ENCODE measurements at regions not wholly inside any gene's neighbourhood (a gene's known extent, or its start where the extent isn't known, plus 50 kb on each side); places are given as distances from the start of the nearest gene placed in this dataset.

DNA sequence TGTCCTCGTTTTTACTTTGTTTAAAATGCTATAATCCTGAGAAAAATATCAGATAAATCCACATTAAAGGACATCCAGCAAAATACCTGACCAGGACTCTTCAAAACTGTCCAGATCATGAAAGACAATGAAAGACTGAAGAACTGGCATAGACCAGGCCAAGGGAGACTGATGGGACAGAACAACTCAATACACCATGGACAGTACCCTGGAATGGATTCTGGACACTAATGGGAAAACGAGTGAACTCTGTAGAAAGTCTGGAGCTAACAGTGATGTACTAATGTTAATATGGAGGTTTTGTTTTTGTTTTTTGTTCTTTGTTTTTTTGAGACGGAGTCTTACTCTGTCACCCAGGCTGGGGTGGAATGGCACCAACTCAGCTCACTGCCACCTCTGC is 461.4 kb downstream of the CD83 start:
- H3K36me3 ChIP-seq (replicated peaks in 1 of 2; ENCODE audit: control insufficient read depth in 2 of 2, insufficient read depth in 2 of 2, low read length in 2 of 2): no peaks in the 10 kb centered on the region
- WGBS, 2 donors (ENCODE audit: extremely low coverage in 2 of 2, insufficient read length in 2 of 2, insufficient replicate concordance in 1 of 2): no CpG with 5 or more reads among the region's 3 CpGs
- no peak for DNase-seq (ENCODE audit: low spot score)

DNA sequence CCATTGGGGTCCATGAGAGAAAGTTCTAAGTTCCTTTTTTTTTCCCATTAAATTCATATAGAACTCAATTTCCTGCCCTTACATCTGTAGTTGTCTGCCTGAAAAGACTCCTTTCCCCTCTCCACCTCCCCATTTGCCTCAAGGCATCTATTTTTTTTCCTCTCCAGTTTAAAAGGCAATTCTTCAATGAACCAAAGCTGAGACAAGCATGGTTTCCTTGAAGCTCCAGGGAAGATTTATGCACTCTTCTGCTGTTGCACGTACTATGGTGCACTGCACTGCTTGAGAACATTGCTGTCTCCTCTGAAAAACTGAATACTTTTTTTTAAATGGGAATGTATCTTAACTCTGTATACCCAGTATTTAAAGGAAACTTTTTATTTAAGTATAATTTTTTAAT is 465.2 kb downstream of the CD83 start:
- no peaks in the 10 kb centered on the region for H3K27me3 ChIP-seq (ENCODE audit: control insufficient read depth in 3 of 3, insufficient read depth in 3 of 3, low read depth in 1 of 3, low read length in 3 of 3)
- H3K14ac ChIP-seq (ENCODE audit: low read length): no peak overlapping the region
- no peak overlapping the region for H2BK5ac ChIP-seq (ENCODE audit: low read length)
- no peak overlapping the region for H3K4ac ChIP-seq (ENCODE audit: low read length)
- H3K9ac ChIP-seq (ENCODE audit: low read depth, low read length, poor library complexity): no peak overlapping the region
- DNase-seq (ENCODE audit: low spot score): no peak
- WGBS, 2 donors (ENCODE audit: extremely low coverage in 2 of 2, insufficient read length in 2 of 2, insufficient replicate concordance in 1 of 2): no CpG with 5 or more reads among the region's 1 CpG
- no peak overlapping the region for H2BK12ac ChIP-seq (ENCODE audit: low read length)
- H3K9me3 ChIP-seq (replicated peaks in 1 of 2; ENCODE audit: control insufficient read depth in 2 of 2, insufficient read depth in 1 of 2, low read depth in 1 of 2, low read length in 2 of 2): no peaks in the 10 kb centered on the region
- no peak overlapping the region for H3K18ac ChIP-seq (ENCODE audit: low read length)
- no peak overlapping the region for H4K8ac ChIP-seq (ENCODE audit: low read depth, low read length)
- no peak overlapping the region for H3K4me3 ChIP-seq (ENCODE audit: low read length in 2 of 2)
- H2AK5ac ChIP-seq (ENCODE audit: low read depth, low read length): no peak overlapping the region
- H3K79me1 ChIP-seq (ENCODE audit: low read depth, low read length): no peaks in the 10 kb centered on the region
- H3K27ac ChIP-seq (replicated peaks; ENCODE audit: low read length): no peak overlapping the region
- H3K4me2 ChIP-seq (ENCODE audit: insufficient read depth, low read length, poor library complexity, severe bottlenecking): no peak overlapping the region
- no peak overlapping the region for H2BK15ac ChIP-seq (ENCODE audit: low read length)
- H3K4me1 ChIP-seq (ENCODE audit: control insufficient read depth in 2 of 2, insufficient read depth in 1 of 2, low read depth in 1 of 2, low read length in 2 of 2): no peaks in the 10 kb centered on the region
- no peak overlapping the region for H2BK120ac ChIP-seq (ENCODE audit: low read depth, low read length)
- no peak overlapping the region for H4K91ac ChIP-seq (ENCODE audit: low read depth, low read length, poor library complexity)
- no peak overlapping the region for H2AFZ ChIP-seq (ENCODE audit: low read length)
- no peaks in the 10 kb centered on the region for H3K36me3 ChIP-seq (replicated peaks in 1 of 2; ENCODE audit: control insufficient read depth in 2 of 2, insufficient read depth in 2 of 2, low read length in 2 of 2)
- H3K23ac ChIP-seq (ENCODE audit: low read depth, low read length, poor library complexity): no peak overlapping the region

More for the DNA sequence above, 461.4 kb downstream of the CD83 start:
- Histone ChIP-seq H3K14ac (ENCODE audit: low read length) (no peak overlapping the region), H3K23ac (ENCODE audit: low read depth, low read length, poor library complexity) (no peak overlapping the region), H2AFZ (ENCODE audit: low read length) (no peak overlapping the region), H2AK5ac (ENCODE audit: low read depth, low read length) (no peak overlapping the region), H3K79me1 (ENCODE audit: low read depth, low read length) (no peaks in the 10 kb centered on the region), H3K4me3 (ENCODE audit: low read length in 2 of 2) (no peak overlapping the region), H3K4me1 (ENCODE audit: control insufficient read depth in 2 of 2, insufficient read depth in 1 of 2, low read depth in 1 of 2, low read length in 2 of 2) (peaks cover 0 to 2% of the 10 kb centered on the region in 2 donors), H3K18ac (ENCODE audit: low read length) (no peak overlapping the region), H2BK15ac (ENCODE audit: low read length) (no peak overlapping the region), H3K4me2 (ENCODE audit: insufficient read depth, low read length, poor library complexity, severe bottlenecking) (no peak overlapping the region), H4K8ac (ENCODE audit: low read depth, low read length) (no peak overlapping the region), H3K27ac (replicated peaks; ENCODE audit: low read length) (no peak overlapping the region), H4K91ac (ENCODE audit: low read depth, low read length, poor library complexity) (no peak overlapping the region), H2BK5ac (ENCODE audit: low read length) (no peak overlapping the region), H2BK12ac (ENCODE audit: low read length) (no peak overlapping the region), H2BK120ac (ENCODE audit: low read depth, low read length) (no peak overlapping the region), H3K4ac (ENCODE audit: low read length) (no peak overlapping the region), H3K9me3 (replicated peaks in 1 of 2; ENCODE audit: control insufficient read depth in 2 of 2, insufficient read depth in 1 of 2, low read depth in 1 of 2, low read length in 2 of 2) (no peaks in the 10 kb centered on the region), H3K9ac (ENCODE audit: low read depth, low read length, poor library complexity) (no peak overlapping the region), H3K27me3 (ENCODE audit: control insufficient read depth in 3 of 3, insufficient read depth in 3 of 3, low read depth in 1 of 3, low read length in 3 of 3) (no peaks in the 10 kb centered on the region)

GRCh38 chr6:14583826-14584225 is 466.3 kb downstream of the CD83 start:
- H2BK12ac ChIP-seq (ENCODE audit: low read length): no peak overlapping the region
- no peak overlapping the region for H3K4ac ChIP-seq (ENCODE audit: low read length)
- no peak for DNase-seq (ENCODE audit: low spot score)
- no CpG with 5 or more reads among the region's 9 CpGs for WGBS, 2 donors (ENCODE audit: extremely low coverage in 2 of 2, insufficient read length in 2 of 2, insufficient replicate concordance in 1 of 2)
- H3K4me3 ChIP-seq (ENCODE audit: low read length in 2 of 2): no peak overlapping the region
- H2AK5ac ChIP-seq (ENCODE audit: low read depth, low read length): no peak overlapping the region
- H3K79me1 ChIP-seq (ENCODE audit: low read depth, low read length): no peaks in the 10 kb centered on the region
- no peaks in the 10 kb centered on the region for H3K27me3 ChIP-seq (ENCODE audit: control insufficient read depth in 3 of 3, insufficient read depth in 3 of 3, low read depth in 1 of 3, low read length in 3 of 3)
- H4K91ac ChIP-seq (ENCODE audit: low read depth, low read length, poor library complexity): no peak overlapping the region
- H3K14ac ChIP-seq (ENCODE audit: low read length): no peak overlapping the region
- H3K4me1 ChIP-seq (ENCODE audit: control insufficient read depth in 2 of 2, insufficient read depth in 1 of 2, low read depth in 1 of 2, low read length in 2 of 2): no peaks in the 10 kb centered on the region
- H3K9me3 ChIP-seq (replicated peaks in 1 of 2; ENCODE audit: control insufficient read depth in 2 of 2, insufficient read depth in 1 of 2, low read depth in 1 of 2, low read length in 2 of 2): no peaks in the 10 kb centered on the region
- no peak overlapping the region for H2BK120ac ChIP-seq (ENCODE audit: low read depth, low read length)
- no peak overlapping the region for H3K18ac ChIP-seq (ENCODE audit: low read length)
- no peak overlapping the region for H2AFZ ChIP-seq (ENCODE audit: low read length)
- H3K36me3 ChIP-seq (replicated peaks in 1 of 2; ENCODE audit: control insufficient read depth in 2 of 2, insufficient read depth in 2 of 2, low read length in 2 of 2): no peaks in the 10 kb centered on the region
- H3K27ac ChIP-seq (replicated peaks; ENCODE audit: low read length): no peak overlapping the region
- no peak overlapping the region for H3K23ac ChIP-seq (ENCODE audit: low read depth, low read length, poor library complexity)
- H2BK5ac ChIP-seq (ENCODE audit: low read length): no peak overlapping the region
- no peak overlapping the region for H2BK15ac ChIP-seq (ENCODE audit: low read length)
- no peak overlapping the region for H3K9ac ChIP-seq (ENCODE audit: low read depth, low read length, poor library complexity)
- H4K8ac ChIP-seq (ENCODE audit: low read depth, low read length): no peak overlapping the region
- no peak overlapping the region for H3K4me2 ChIP-seq (ENCODE audit: insufficient read depth, low read length, poor library complexity, severe bottlenecking)

DNA sequence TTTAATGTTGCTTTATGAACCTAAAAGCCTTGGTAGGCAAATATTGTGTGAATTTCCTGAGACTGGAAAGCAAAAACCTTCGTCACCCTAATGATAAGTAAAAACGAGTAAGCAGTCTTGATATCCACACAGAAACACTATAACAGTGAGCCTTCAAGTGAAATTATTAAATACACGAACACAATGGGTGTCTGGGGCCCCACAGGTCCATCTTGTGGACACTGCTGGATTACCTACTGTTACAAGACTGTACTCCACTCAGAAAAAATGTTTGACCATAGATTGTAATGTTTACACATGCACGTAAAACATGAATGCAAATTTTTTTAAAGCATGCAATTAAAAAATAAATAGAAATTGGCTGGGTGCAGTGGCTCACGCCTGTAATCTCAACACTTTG is 466.9 kb downstream of the CD83 start:
- H3K9me3 ChIP-seq (replicated peaks in 1 of 2; ENCODE audit: control insufficient read depth in 2 of 2, insufficient read depth in 1 of 2, low read depth in 1 of 2, low read length in 2 of 2): no peaks in the 10 kb centered on the region
- no peak overlapping the region for H2AFZ ChIP-seq (ENCODE audit: low read length)
- H3K27ac ChIP-seq (replicated peaks; ENCODE audit: low read length): no peak overlapping the region
- no peaks in the 10 kb centered on the region for H3K79me1 ChIP-seq (ENCODE audit: low read depth, low read length)
- WGBS, 2 donors (ENCODE audit: extremely low coverage in 2 of 2, insufficient read length in 2 of 2, insufficient replicate concordance in 1 of 2): no CpG with 5 or more reads among the region's 5 CpGs
- H2BK15ac ChIP-seq (ENCODE audit: low read length): no peak overlapping the region
- H2BK5ac ChIP-seq (ENCODE audit: low read length): no peak overlapping the region
- no peak overlapping the region for H4K91ac ChIP-seq (ENCODE audit: low read depth, low read length, poor library complexity)
- H2BK12ac ChIP-seq (ENCODE audit: low read length): no peak overlapping the region
- no peaks in the 10 kb centered on the region for H3K27me3 ChIP-seq (ENCODE audit: control insufficient read depth in 3 of 3, insufficient read depth in 3 of 3, low read depth in 1 of 3, low read length in 3 of 3)
- no peak overlapping the region for H3K9ac ChIP-seq (ENCODE audit: low read depth, low read length, poor library complexity)
- H3K14ac ChIP-seq (ENCODE audit: low read length): no peak overlapping the region
- H3K23ac ChIP-seq (ENCODE audit: low read depth, low read length, poor library complexity): no peak overlapping the region
- no peak for DNase-seq (ENCODE audit: low spot score)
- H4K8ac ChIP-seq (ENCODE audit: low read depth, low read length): no peak overlapping the region
- H3K4me3 ChIP-seq (ENCODE audit: low read length in 2 of 2): no peak overlapping the region
- no peak overlapping the region for H2AK5ac ChIP-seq (ENCODE audit: low read depth, low read length)
- H3K4ac ChIP-seq (ENCODE audit: low read length): no peak overlapping the region
- no peaks in the 10 kb centered on the region for H3K4me1 ChIP-seq (ENCODE audit: control insufficient read depth in 2 of 2, insufficient read depth in 1 of 2, low read depth in 1 of 2, low read length in 2 of 2)
- no peak overlapping the region for H3K4me2 ChIP-seq (ENCODE audit: insufficient read depth, low read length, poor library complexity, severe bottlenecking)
- no peak overlapping the region for H3K18ac ChIP-seq (ENCODE audit: low read length)
- H3K36me3 ChIP-seq (replicated peaks in 1 of 2; ENCODE audit: control insufficient read depth in 2 of 2, insufficient read depth in 2 of 2, low read length in 2 of 2): no peaks in the 10 kb centered on the region
- no peak overlapping the region for H2BK120ac ChIP-seq (ENCODE audit: low read depth, low read length)
